Neuron (in vitro differentiated cells): ENCODE measurements at regions not wholly inside any gene's neighbourhood (a gene's known extent, or its start where the extent isn't known, plus 50 kb on each side); places are given as distances from the start of the nearest gene placed in this dataset.
"Not testable (repeated sequence)": the region's sequence is repeated elsewhere in the genome, so short reads cannot be mapped to it uniquely, and the experiment has no call there.

Experiments
- H2AFZ ChIP-seq: one replicate; pipeline ENCODE4 v1.6.1; 2013; ENCODE audit warnings: low read depth, mild to moderate bottlenecking, inconsistent platforms, low read length, moderate library complexity
- H3K27me3 ChIP-seq: one replicate; pipeline ENCODE4 v1.6.1; 2013; ENCODE audit warnings: low read length; ENCODE audit not compliant: insufficient read depth
- H3K36me3 ChIP-seq: one replicate; pipeline ENCODE4 v1.6.1; 2013; ENCODE audit warnings: low read length; ENCODE audit not compliant: insufficient read depth
- H3K4me1 ChIP-seq: one replicate; pipeline ENCODE4 v1.6.1; 2013; ENCODE audit warnings: low read length; ENCODE audit not compliant: insufficient read depth
- H3K4me3 ChIP-seq: 2 replicates; pipeline ENCODE4 v1.5.1; 2013; ENCODE audit warnings: mild to moderate bottlenecking, low read length, moderate library complexity
- H3K9me3 ChIP-seq: one replicate; pipeline ENCODE4 v1.6.1; 2013; ENCODE audit warnings: low read length

DNA sequence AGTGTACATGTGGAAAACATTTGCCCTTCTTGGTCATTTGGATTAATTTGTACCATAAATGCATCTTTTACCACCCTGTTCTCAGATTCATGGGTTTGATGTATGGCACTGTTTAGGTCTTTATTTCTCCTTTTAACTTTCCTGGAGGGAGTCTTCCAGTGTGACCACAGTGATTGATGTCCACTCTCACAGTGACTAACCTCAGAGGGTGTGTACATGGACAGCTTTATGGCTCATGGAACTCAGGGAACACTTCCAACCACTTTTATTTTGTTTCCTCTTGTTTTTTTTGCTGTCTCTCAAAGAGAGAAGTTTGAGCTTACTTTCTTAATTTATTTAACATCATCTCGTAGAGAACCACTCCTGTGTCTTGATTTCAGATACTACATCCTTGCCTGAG lies 489.8 kb upstream of the CHD1 start:
- H3K36me3 ChIP-seq, H2AFZ ChIP-seq, H3K9me3 ChIP-seq, H3K4me3 ChIP-seq, H3K4me1 ChIP-seq, H3K27me3 ChIP-seq: not testable (repeated sequence)

DNA sequence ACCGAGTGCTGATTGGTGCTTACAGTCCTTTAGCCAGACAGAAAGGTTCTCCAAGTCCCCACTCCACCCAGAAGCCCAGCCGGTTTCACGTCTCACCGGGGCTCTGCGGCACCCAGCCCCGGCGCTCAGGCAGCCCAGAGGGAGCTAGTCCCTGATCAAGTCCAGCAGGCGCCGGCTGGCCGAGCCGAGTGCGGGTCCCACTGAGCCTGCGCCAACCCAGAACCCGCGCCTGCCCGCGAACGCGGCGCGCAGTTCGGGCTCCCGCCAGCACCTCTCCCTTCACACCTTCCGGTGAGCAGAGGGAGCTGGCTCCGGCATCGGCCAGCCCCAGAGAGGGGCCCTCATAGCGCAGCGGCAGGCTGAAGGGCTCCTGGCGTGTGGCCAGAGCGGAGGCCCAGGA lies 481.6 kb upstream of the CHD1 start:
- not testable (repeated sequence) for H3K4me1 ChIP-seq, H2AFZ ChIP-seq, H3K36me3 ChIP-seq, H3K9me3 ChIP-seq, H3K4me3 ChIP-seq, H3K27me3 ChIP-seq

DNA sequence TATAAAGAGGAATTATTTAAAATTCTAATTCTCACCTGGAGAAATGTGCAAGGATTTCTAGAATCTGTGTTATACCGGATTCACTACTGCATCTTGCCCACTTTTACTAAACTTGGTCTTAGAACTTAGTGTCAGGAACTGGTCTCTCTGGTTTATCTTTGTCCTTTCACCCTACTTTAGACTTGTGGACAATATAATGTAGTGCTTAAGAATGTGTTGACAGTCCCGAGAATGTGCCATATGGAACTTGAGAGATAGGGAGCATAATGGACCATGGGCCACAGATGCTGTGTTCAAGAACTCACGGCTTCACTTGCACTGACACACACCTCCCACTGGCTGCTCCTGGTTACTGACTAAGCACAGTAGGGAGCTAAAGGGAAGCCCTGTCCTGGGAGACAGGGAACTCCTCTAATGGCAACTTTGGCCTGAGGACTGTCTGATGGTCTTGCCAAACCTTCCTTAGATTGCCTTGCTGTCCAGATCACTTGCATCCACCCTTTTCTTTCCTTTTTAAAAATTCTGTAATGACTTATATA lies 476.0 kb upstream of the CHD1 start:
- not testable (repeated sequence) for H3K27me3 ChIP-seq, H3K36me3 ChIP-seq, H3K4me1 ChIP-seq, H3K9me3 ChIP-seq, H3K4me3 ChIP-seq, H2AFZ ChIP-seq

DNA sequence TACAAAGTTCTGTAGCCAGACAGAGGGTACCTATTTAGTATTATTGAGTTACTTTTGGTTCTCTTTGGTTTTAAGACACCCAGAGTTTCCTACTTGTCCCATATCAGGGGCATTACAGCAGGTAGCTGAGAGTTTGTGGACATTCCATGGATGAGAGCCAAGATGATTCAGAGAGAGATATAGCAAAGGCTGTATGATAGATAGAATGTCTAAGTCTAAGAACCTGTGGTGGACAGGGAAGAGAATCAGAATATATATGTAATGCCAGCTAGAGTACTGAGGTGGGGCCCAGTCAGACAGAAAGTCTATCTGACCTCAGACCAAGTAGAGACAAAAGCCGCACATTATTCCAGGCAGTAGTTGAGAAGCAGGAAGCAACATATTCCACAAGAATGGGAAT lies 471.8 kb upstream of the CHD1 start:
- not testable (repeated sequence) for H3K27me3 ChIP-seq, H2AFZ ChIP-seq, H3K9me3 ChIP-seq, H3K36me3 ChIP-seq, H3K4me3 ChIP-seq, H3K4me1 ChIP-seq

DNA sequence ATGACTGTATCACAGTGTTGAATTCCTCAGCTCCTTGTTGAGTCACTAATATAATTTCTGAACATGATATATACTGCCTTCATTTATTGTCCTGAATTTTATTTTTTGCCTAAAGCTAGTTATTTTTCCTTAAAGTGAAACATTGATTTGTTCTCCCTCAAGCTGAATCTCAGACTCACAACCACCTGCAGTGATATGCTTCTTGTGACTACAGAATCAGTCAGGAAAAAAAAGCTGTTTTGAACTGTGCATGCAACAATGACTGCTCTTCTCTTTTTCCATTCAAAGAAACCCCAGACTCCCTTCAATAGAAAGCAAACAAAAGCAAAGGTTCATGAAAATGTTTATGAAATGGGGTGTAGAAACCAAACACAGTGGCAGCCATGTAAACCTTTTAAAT lies 470.2 kb upstream of the CHD1 start:
- Histone ChIP-seq H2AFZ (no peak overlapping the region), H3K9me3 (no peaks in the 10 kb centered on the region), H3K36me3 (no peaks in the 10 kb centered on the region), H3K27me3 (no peaks in the 10 kb centered on the region), H3K4me1 (peaks cover 3% of the 10 kb centered on the region), H3K4me3 (no peak overlapping the region)

DNA sequence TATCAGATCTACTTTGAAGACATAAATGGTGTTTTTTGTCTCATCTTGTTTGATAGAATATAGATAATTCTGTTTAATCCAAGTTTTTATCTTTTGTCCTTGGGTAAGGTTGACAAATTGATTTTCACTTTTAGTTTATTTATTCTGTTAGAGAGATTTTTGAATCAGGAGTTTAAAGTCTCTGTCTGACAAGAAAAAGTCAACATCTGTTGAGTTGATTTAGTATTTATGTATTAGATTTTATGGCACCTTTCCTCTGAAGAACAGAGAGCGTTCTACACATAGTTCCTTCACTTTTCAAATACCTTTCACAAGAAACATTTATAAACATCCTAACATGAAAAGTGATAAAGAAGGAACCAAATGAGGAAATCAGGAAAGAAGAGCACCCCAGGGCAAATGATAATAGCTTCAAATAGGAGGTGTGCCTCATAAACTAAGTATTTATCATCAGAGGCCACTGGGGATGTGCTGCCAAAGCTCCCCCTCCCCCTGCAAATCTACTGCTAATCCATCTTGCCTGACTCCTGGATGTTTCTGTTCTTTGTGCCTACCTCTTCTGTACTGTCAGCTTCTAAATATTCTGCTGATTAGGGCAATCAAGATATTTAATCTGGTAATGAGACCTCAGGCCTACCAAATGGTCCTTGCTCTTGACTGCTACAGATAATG lies 457.7 kb upstream of the CHD1 start:
- H3K27me3 ChIP-seq, result no peaks in the 10 kb centered on the region
- no peak overlapping the region for H3K4me3 ChIP-seq
- no peaks in the 10 kb centered on the region for H3K4me1 ChIP-seq
- peaks cover 7% of the 10 kb centered on the region for H3K9me3 ChIP-seq
- no peaks in the 10 kb centered on the region for H3K36me3 ChIP-seq
- no peak overlapping the region for H2AFZ ChIP-seq

DNA sequence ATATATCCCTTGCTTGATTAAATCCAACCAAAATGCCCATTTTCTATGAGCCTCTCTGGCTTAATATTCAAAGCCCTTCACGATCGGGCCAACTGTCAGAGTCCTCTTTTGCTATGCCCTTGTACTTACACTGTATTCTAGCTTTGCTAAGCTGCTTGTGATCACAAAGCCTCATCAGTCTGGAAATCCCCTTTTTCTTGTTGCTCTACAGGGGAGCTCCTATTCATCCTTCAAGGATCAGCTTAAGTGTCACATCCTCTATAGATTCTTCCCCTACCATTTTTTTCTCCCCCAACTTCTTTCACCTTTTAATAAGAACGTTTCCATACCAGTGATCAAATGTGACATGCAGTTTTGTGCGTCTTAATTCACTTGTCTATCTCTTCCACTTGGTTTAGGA lies 450.4 kb upstream of the CHD1 start:
- Histone ChIP-seq H3K4me1 (peaks cover 20% of the 10 kb centered on the region), H3K4me3 (peak overlapping the region; percentile 15), H3K9me3 (peaks cover 5% of the 10 kb centered on the region), H2AFZ (no peak overlapping the region), H3K36me3 (no peaks in the 10 kb centered on the region), H3K27me3 (no peaks in the 10 kb centered on the region)

DNA sequence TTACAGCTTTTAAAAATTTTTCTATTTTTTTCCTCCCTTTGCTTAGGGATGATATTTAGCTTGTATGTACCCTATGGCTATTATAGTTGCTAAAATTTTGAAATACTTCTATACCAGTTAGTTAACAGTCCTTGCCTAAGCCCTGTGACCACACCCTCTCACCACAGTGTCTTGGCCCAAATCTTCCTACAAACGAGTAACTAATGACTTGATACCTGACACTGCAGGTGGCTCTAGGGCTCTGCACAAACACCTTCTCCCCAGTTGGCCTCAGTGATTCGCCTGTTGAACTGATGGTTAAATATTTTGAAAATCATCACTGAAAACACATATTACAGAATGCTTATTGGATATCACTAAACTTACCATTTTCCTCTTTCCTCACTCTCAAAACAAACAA lies 449.6 kb upstream of the CHD1 start:
- Histone ChIP-seq H3K4me3 (no peak overlapping the region), H3K36me3 (no peaks in the 10 kb centered on the region), H3K27me3 (no peaks in the 10 kb centered on the region), H2AFZ (no peak overlapping the region), H3K4me1 (peaks cover 20% of the 10 kb centered on the region), H3K9me3 (peaks cover 3% of the 10 kb centered on the region)

DNA sequence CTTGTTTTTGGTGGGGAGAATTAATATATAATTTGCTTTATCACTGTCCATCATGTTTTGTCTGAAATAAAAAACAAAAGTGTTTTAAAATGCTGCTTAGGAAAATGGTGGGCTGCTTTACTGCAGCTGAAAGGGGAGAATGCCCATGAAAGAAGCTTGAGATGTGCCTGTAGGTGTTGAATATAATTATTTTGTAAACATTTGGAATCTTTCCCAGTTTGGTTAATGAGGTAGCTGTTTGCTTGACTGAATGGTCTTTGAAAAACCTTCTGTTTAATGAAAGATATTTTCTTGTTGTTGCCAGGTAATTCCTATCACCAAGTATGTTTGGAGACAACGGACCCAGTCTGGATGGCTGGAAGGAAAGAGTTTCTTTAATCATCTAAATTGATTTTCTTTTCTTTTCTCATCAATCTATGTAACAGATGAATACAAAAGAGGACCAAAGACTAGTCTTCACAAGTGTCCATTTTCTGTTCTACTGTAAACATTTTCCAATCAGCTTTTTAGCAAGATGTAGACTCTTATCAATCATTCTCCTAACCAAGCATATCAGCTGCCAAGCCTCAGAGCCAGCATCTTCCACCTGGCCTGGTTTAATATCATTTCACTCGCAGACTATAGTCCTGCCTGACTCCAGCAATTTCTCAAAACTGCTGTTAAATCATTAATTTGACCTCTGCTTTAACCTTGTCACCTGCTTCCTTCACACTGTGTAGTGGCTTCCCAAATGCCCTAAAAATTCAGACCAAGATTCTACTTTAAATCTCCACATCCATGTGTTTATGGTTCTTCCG lies 441.2 kb upstream of the CHD1 start:
- Histone ChIP-seq H3K27me3 (no peaks in the 10 kb centered on the region), H3K4me1 (peaks cover 9% of the 10 kb centered on the region), H3K36me3 (no peaks in the 10 kb centered on the region), H3K9me3 (no peaks in the 10 kb centered on the region), H3K4me3 (no peak overlapping the region), H2AFZ (no peak overlapping the region)

DNA sequence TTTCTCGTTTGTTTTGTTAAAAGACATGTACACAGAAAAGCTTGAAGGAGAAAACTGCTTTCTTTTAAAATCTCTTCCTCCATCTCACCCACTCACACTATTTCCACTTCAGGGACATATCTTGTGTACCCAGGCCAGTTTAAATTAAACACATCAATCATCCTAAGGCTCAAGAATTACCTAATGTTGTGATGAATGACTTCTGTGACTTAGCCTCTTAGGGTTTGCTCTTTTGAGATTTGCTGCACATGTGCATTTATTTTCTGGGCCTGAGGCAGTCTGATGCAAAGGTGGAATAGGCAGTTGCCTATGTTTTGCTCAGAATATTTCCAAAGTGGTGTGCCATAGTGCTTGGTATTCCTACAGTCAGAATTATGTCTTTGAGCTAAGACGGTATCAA lies 439.9 kb upstream of the CHD1 start:
- Histone ChIP-seq H3K4me1 (peaks cover 9% of the 10 kb centered on the region), H3K27me3 (no peaks in the 10 kb centered on the region), H3K36me3 (no peaks in the 10 kb centered on the region), H3K9me3 (no peaks in the 10 kb centered on the region), H2AFZ (no peak overlapping the region), H3K4me3 (no peak overlapping the region)

DNA sequence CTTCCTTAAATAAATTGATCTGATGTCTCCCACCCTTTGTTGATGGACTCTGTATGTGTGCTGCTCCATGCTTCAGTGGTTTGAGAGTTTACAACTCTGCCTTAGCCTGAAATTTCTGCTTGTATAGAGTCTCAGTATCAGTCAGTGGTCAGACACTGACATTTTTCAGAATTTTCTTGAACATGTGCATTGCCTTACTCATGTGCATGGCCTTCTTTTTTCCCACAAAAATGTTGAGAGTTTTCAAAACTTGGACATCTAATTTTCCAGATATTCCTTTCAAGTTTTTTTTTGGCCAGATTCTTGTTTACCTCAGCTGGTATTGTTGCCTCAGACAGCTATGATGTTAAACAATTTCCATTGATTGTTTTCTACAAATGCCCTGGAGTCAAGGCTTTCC lies 427.1 kb upstream of the CHD1 start:
- H2AFZ ChIP-seq, result no peak overlapping the region

DNA sequence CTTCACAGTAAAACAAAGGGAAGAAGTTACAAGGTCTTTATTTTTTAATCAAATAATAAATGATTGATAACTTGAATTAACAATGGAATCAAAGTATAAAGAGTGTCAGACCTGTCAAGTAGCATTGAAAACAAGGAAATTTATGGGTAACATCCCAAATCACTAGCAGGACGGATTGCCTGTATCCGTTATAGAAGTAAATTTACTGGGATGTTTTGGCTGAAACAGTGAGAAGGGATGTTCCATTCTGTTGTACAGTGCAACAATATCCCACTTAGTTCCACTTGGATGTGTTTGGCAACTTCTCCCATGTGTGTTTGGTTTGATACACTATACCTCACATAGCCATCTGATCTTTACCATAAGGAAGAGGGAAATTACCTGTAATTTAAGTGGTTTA lies 421.0 kb upstream of the CHD1 start:
- H2AFZ ChIP-seq, result no peak overlapping the region
- H3K36me3 ChIP-seq, result no peaks in the 10 kb centered on the region
- H3K4me3 ChIP-seq, result no peak overlapping the region
- no peaks in the 10 kb centered on the region for H3K27me3 ChIP-seq
- peaks cover 4% of the 10 kb centered on the region for H3K9me3 ChIP-seq
- no peaks in the 10 kb centered on the region for H3K4me1 ChIP-seq

More for the DNA sequence above, 427.1 kb upstream of the CHD1 start:
- H3K27me3 ChIP-seq, result no peaks in the 10 kb centered on the region
- H3K4me3 ChIP-seq, result no peak overlapping the region
- peaks cover 4% of the 10 kb centered on the region for H3K9me3 ChIP-seq
- H3K36me3 ChIP-seq, result no peaks in the 10 kb centered on the region
- H3K4me1 ChIP-seq, result no peaks in the 10 kb centered on the region

DNA sequence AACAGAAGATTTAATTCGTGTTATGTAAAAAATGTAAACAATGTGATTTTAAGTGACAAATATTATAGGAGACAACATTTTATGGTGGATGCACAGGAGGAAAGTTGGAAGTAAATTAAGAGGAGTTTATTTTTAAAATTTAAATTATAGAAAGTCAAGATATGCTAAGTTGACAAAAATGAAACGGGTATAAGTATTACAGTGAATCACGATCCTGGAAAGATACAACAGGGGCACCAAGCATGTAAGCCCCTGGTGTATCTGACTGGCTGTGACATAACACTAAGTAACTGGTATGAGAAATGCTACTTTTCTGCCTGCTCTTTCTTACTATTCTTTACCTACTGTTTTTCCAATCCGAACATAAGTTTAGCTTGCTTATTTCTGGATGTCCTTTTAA lies 419.8 kb upstream of the CHD1 start:
- Histone ChIP-seq H3K36me3 (no peaks in the 10 kb centered on the region), H3K9me3 (peaks cover 4% of the 10 kb centered on the region)

More for the DNA sequence above, 419.8 kb upstream of the CHD1 start:
- Histone ChIP-seq H2AFZ (no peak overlapping the region), H3K4me3 (no peak overlapping the region), H3K27me3 (no peaks in the 10 kb centered on the region), H3K4me1 (no peaks in the 10 kb centered on the region)
